ENCODE measurements at regions not wholly inside any gene's neighbourhood (a gene's known extent, or its start where the extent isn't known, plus 50 kb on each side); places are given as distances from the start of the nearest gene placed in this dataset.

DNA sequence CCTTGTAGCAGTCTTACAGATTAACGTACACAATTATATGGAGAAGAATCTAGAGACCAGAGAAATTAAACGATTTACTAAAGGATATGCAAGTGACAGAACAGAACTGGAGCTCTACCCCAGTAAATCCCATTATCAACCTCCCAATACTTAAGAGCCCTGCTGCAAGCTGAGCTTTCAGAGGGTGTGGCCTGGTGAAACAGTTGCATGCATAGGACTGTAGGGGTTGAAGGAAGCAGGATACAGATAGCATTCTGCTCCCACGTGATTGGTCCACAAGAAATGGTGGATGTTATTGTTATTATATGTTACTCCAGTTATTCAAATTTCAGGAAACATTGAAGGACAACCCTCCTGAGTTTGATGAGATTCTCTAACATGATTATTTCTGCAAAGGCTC lies 210.8 kb upstream of the THUMPD2 start (continued):
- TF ChIP-seq, protein P1, sequence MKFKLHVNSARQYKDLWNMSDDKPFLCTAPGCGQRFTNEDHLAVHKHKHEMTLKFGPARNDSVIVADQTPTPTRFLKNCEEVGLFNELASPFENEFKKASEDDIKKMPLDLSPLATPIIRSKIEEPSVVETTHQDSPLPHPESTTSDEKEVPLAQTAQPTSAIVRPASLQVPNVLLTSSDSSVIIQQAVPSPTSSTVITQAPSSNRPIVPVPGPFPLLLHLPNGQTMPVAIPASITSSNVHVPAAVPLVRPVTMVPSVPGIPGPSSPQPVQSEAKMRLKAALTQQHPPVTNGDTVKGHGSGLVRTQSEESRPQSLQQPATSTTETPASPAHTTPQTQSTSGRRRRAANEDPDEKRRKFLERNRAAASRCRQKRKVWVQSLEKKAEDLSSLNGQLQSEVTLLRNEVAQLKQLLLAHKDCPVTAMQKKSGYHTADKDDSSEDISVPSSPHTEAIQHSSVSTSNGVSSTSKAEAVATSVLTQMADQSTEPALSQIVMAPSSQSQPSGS (IDR thresholded peaks at IDR 0.05; ENCODE audit: low read length): no peak
- TF ChIP-seq YY1 (IDR thresholded peaks at IDR 0.05; ENCODE audit: low read depth, low read length) (no peak), RAD21 (IDR thresholded peaks at IDR 0.05 in 1 of 2, conservative IDR thresholded peaks at IDR 0.05 in 1 of 2; ENCODE audit: low read depth in 2 of 2, low read length in 2 of 2) (no peak)

Data from H1 (cell line).